Stimulated activated CD4-positive, alpha-beta T cell treated with anti-CD3 and anti-CD28 coated beads, Interleukin-4, amount 100 ng/mL, for 1 hour (primary cell): ENCODE measurements at regions not wholly inside any gene's neighbourhood (a gene's known extent, or its start where the extent isn't known, plus 50 kb on each side); places are given as distances from the start of the nearest gene placed in this dataset.

Experiments used
- DNase-seq: peaks from one replicate; pipeline ENCODE4 v3.0.0-alpha.2; 2020

GRCh38 chr14:53896726-53897125, 59.9 kb downstream of the BMP4 start:
- no peak for DNase-seq

- DNase-seq, result no peak
Measured at GRCh38 chr14:53894456-53894855, 62.2 kb downstream of the BMP4 start.

- no peak for DNase-seq
Measured at GRCh38 chr14:53893374-53893773, 63.3 kb downstream of the BMP4 start.

GRCh38 chr14:53890611-53891101, 66.0 kb downstream of the BMP4 start:
- DNase-seq, result no peak

- no peak for DNase-seq
Measured at GRCh38 chr14:53888535-53889386, 67.9 kb downstream of the BMP4 start.

GRCh38 chr14:53885136-53885640, 71.4 kb downstream of the BMP4 start:
- DNase-seq, result no peak

- DNase-seq, result no peak
Measured at GRCh38 chr14:53884601-53885000, 72.0 kb downstream of the BMP4 start.

GRCh38 chr14:53883739-53884138, 72.9 kb downstream of the BMP4 start:
- no peak for DNase-seq

- DNase-seq, result no peak
Measured at GRCh38 chr14:53882684-53883083, 73.9 kb downstream of the BMP4 start.

GRCh38 chr14:53881921-53882320, 74.7 kb downstream of the BMP4 start:
- no peak for DNase-seq

GRCh38 chr14:53881161-53881871, 75.3 kb downstream of the BMP4 start:
- no peak for DNase-seq

GRCh38 chr14:53880761-53881160, 75.9 kb downstream of the BMP4 start:
- no peak for DNase-seq

GRCh38 chr14:53879747-53880146, 76.9 kb downstream of the BMP4 start:
- no peak for DNase-seq

GRCh38 chr14:53879022-53879686, 77.5 kb downstream of the BMP4 start:
- no peak for DNase-seq

GRCh38 chr14:53875324-53875897, 81.2 kb downstream of the BMP4 start:
- no peak for DNase-seq

GRCh38 chr14:53874704-53875103, 81.9 kb downstream of the BMP4 start:
- no peak for DNase-seq

GRCh38 chr14:53872681-53873089, 83.9 kb downstream of the BMP4 start:
- no peak for DNase-seq

- DNase-seq, result no peak
Measured at GRCh38 chr14:53871951-53872350, 84.7 kb downstream of the BMP4 start.

- no peak for DNase-seq
Measured at GRCh38 chr14:53871011-53871410, 85.6 kb downstream of the BMP4 start.

- DNase-seq, result no peak
Measured at GRCh38 chr14:53865711-53866110, 90.9 kb downstream of the BMP4 start.

GRCh38 chr14:53861781-53862180, 94.8 kb downstream of the BMP4 start:
- no peak for DNase-seq

- no peak for DNase-seq
Measured at GRCh38 chr14:53858345-53858684, 98.3 kb downstream of the BMP4 start.
